Erythroblast (primary cell): ENCODE measurements at regions not wholly inside any gene's neighbourhood (a gene's known extent, or its start where the extent isn't known, plus 50 kb on each side); places are given as distances from the start of the nearest gene placed in this dataset.

Experiments used
- GATA1 ChIP-seq: IDR thresholded peaks from 2 replicates; pipeline ENCODE4 v1.6.1; 2011; ENCODE audit warnings: low read depth, mild to moderate bottlenecking, control low read depth, low read length, moderate library complexity
- POLR2A ChIP-seq: IDR thresholded peaks from 2 replicates; pipeline ENCODE4 v1.6.1; 2011; ENCODE audit warnings: mild to moderate bottlenecking, low read length

DNA sequence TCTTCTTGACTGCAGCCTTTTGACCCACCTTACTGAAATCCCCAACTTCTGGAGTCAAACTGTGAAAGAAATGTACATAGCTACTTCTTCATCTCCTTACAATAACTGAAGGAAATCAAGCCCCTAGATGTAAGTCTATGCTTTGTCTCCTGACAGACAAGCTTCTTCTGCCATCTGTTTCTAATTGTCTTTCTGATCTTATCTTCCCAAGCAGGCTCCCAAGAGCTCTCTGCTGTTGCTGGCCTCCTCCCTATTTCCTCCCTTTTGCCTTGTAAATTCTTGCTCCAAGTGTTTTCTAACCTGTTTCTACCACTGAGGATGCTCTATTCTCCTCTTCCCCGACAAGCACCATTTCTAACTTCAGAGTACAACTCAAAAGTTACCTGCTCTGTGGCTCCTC lies 77.4 kb upstream of the OSR1 start:
- no peak for TF ChIP-seq POLR2A
- TF ChIP-seq GATA1 = no peak
